Stimulated activated CD8-positive, alpha-beta memory T cell treated with anti-CD3 and anti-CD28 coated beads, Interleukin-12 subunit alpha, Interleukin-12 subunit beta, amount 100 ng/mL, for 1 hour (primary cell): ENCODE measurements at regions not wholly inside any gene's neighbourhood (a gene's known extent, or its start where the extent isn't known, plus 50 kb on each side); places are given as distances from the start of the nearest gene placed in this dataset.

Experiments used
- DNase-seq: peaks from one replicate; pipeline ENCODE4 v3.0.0-alpha.2; 2020; ENCODE audit warnings: low read depth

GRCh38 chr4:89549907-89550306 is 242.3 kb upstream of the GPRIN3 start:
- no peak for DNase-seq

- no peak for DNase-seq
Observed at GRCh38 chr4:89545315-89545714, 237.7 kb upstream of the GPRIN3 start.

GRCh38 chr4:89541998-89542397 is 234.4 kb upstream of the GPRIN3 start:
- no peak for DNase-seq

- DNase-seq, result no peak
Observed at GRCh38 chr4:89539797-89540711, 232.5 kb upstream of the GPRIN3 start.

- no peak for DNase-seq
Observed at GRCh38 chr4:89539374-89539773, 231.8 kb upstream of the GPRIN3 start.

- DNase-seq, result no peak
Observed at GRCh38 chr4:89538886-89539285, 231.3 kb upstream of the GPRIN3 start.

- no peak for DNase-seq
Observed at GRCh38 chr4:89538171-89538570, 230.6 kb upstream of the GPRIN3 start.

GRCh38 chr4:89537281-89537680 is 229.7 kb upstream of the GPRIN3 start:
- no peak for DNase-seq

GRCh38 chr4:89535251-89535650 is 227.7 kb upstream of the GPRIN3 start:
- DNase-seq, result no peak

GRCh38 chr4:89534356-89534755 is 226.8 kb upstream of the GPRIN3 start:
- no peak for DNase-seq

- DNase-seq, result no peak
Observed at GRCh38 chr4:89531932-89532640, 224.5 kb upstream of the GPRIN3 start.

GRCh38 chr4:89528526-89529133 is 221.0 kb upstream of the GPRIN3 start:
- no peak for DNase-seq

- DNase-seq, result no peak
Observed at GRCh38 chr4:89521826-89522225, 214.2 kb upstream of the GPRIN3 start.

GRCh38 chr4:89519771-89520320 is 212.2 kb upstream of the GPRIN3 start:
- no peak for DNase-seq

GRCh38 chr4:89518259-89518658 is 210.7 kb upstream of the GPRIN3 start:
- DNase-seq, result no peak

GRCh38 chr4:89514811-89515210 is 207.2 kb upstream of the GPRIN3 start:
- DNase-seq, result no peak

- DNase-seq, result no peak
Observed at GRCh38 chr4:89511776-89512175, 204.2 kb upstream of the GPRIN3 start.

- peak; percentile 5 for DNase-seq
Observed at GRCh38 chr4:89509708-89510281, 202.2 kb upstream of the GPRIN3 start.

GRCh38 chr4:89506866-89507491 is 199.4 kb upstream of the GPRIN3 start:
- no peak for DNase-seq

- DNase-seq, result no peak
Observed at GRCh38 chr4:89502581-89502980, 195.0 kb upstream of the GPRIN3 start.

GRCh38 chr4:89497517-89498308 is 190.1 kb upstream of the GPRIN3 start:
- DNase-seq, result no peak
